ENCODE measurements at regions not wholly inside any gene's neighbourhood (a gene's known extent, or its start where the extent isn't known, plus 50 kb on each side); places are given as distances from the start of the nearest gene placed in this dataset.

- DNase-seq = no peak
- peaks cover 20% of the 10 kb centered on the region for H3K79me2 ChIP-seq (ENCODE audit: insufficient read depth)
- H3K9me3 ChIP-seq = peaks cover 7% of the 10 kb centered on the region; the same call in 1 of the 2 replicates
- no peak overlapping the region for H3K4me3 ChIP-seq (ENCODE audit: low read depth in 2 of 2, low read length in 1 of 2)
- H3F3A ChIP-seq (replicated peaks; ENCODE audit: insufficient read depth) = peaks cover 42% of the 10 kb centered on the region
- H3K9me2 ChIP-seq = no peaks in the 10 kb centered on the region
- H3K4me2 ChIP-seq = no peak overlapping the region
- no peak overlapping the region for H3K27ac ChIP-seq (ENCODE audit: low read depth in 2 of 2, low read length in 1 of 2)
- ChIA-PET POLR2A (no interaction called here), CTCF (no interaction called here)
- no peaks in the 10 kb centered on the region for H3K27me3 ChIP-seq (ENCODE audit: insufficient read depth)
- no peak overlapping the region for H3K9ac ChIP-seq
- no peaks in the 10 kb centered on the region for H4K20me1 ChIP-seq (ENCODE audit: insufficient read depth)
- 69% methylated on average over 1 of the region's 1 CpG for WGBS (ENCODE audit: low lambda C conversion rate)
- peaks cover 0 to 7% of the 10 kb centered on the region in 2 experiments for H3K36me3 ChIP-seq (replicated peaks in 1 of 2; ENCODE audit: control insufficient read depth in 1 of 2, insufficient read depth in 2 of 2, low read length in 1 of 2)
- no peak overlapping the region for H2AFZ ChIP-seq (ENCODE audit: low read depth)
- no peak for TF ChIP-seq TCF12 (IDR thresholded peaks at IDR 0.05)
- TF ChIP-seq, protein P1, sequence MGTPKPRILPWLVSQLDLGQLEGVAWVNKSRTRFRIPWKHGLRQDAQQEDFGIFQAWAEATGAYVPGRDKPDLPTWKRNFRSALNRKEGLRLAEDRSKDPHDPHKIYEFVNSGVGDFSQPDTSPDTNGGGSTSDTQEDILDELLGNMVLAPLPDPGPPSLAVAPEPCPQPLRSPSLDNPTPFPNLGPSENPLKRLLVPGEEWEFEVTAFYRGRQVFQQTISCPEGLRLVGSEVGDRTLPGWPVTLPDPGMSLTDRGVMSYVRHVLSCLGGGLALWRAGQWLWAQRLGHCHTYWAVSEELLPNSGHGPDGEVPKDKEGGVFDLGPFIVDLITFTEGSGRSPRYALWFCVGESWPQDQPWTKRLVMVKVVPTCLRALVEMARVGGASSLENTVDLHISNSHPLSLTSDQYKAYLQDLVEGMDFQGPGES (IDR thresholded peaks at IDR 0.05; ENCODE audit: low read depth, low read length) = no peak
- TF ChIP-seq RAD21 (IDR thresholded peaks at IDR 0.05; ENCODE audit: low read length) = no peak
- TF ChIP-seq, protein P2, sequence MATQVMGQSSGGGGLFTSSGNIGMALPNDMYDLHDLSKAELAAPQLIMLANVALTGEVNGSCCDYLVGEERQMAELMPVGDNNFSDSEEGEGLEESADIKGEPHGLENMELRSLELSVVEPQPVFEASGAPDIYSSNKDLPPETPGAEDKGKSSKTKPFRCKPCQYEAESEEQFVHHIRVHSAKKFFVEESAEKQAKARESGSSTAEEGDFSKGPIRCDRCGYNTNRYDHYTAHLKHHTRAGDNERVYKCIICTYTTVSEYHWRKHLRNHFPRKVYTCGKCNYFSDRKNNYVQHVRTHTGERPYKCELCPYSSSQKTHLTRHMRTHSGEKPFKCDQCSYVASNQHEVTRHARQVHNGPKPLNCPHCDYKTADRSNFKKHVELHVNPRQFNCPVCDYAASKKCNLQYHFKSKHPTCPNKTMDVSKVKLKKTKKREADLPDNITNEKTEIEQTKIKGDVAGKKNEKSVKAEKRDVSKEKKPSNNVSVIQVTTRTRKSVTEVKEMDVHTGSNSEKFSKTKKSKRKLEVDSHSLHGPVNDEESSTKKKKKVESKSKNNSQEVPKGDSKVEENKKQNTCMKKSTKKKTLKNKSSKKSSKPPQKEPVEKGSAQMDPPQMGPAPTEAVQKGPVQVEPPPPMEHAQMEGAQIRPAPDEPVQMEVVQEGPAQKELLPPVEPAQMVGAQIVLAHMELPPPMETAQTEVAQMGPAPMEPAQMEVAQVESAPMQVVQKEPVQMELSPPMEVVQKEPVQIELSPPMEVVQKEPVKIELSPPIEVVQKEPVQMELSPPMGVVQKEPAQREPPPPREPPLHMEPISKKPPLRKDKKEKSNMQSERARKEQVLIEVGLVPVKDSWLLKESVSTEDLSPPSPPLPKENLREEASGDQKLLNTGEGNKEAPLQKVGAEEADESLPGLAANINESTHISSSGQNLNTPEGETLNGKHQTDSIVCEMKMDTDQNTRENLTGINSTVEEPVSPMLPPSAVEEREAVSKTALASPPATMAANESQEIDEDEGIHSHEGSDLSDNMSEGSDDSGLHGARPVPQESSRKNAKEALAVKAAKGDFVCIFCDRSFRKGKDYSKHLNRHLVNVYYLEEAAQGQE (IDR thresholded peaks at IDR 0.05; ENCODE audit: low read depth, low read length) = no peak
- TF ChIP-seq TAF1 (IDR thresholded peaks at IDR 0.05; ENCODE audit: borderline replicate concordance, low read depth, low read length) = no peak
- TF ChIP-seq CTCF (IDR thresholded peaks at IDR 0.05) = no peak
- no peak for TF ChIP-seq MXI1 (IDR thresholded peaks at IDR 0.05; ENCODE audit: low read depth, low read length)
- no peak for TF ChIP-seq ZBTB33 (IDR thresholded peaks at IDR 0.05; ENCODE audit: borderline replicate concordance, low read depth)
- TF ChIP-seq EZH2phosphoT487 (IDR thresholded peaks at IDR 0.05; ENCODE audit: borderline replicate concordance, low read depth) = no peak
- peaks cover 0 to 25% of the 10 kb centered on the region in 2 experiments; a peak in 2 of 4 replicates for H3K4me1 ChIP-seq (ENCODE audit: control insufficient read depth in 1 of 2, insufficient read depth in 2 of 2, low read depth in 1 of 2, low read length in 1 of 2)
These were observed 91.3 kb downstream of the BBS10 start for GRCh38 chr12:76256904-76257303.
